H1 (cell line): ENCODE measurements at regions not wholly inside any gene's neighbourhood (a gene's known extent, or its start where the extent isn't known, plus 50 kb on each side); places are given as distances from the start of the nearest gene placed in this dataset.

Source experiments
- CTCF ChIA-PET: fragments of 300-600 bp; sonication (Branson Sonifier 250); formaldehyde crosslinking; loops from one replicate; lab custom pipeline; 2021; ENCODE audit not compliant: partially characterized antibody; lab: Charles Lee
- POLR2A ChIA-PET: fragments of 300-600 bp; sonication (Branson Sonifier 250); formaldehyde crosslinking; loops from one replicate; lab custom pipeline; 2021; ENCODE audit warnings: inconsistent platforms; ENCODE audit not compliant: partially characterized antibody; lab: Charles Lee
- DNase-seq, 2 experiments: peaks; one replicate each; pipeline versions ENCODE4 v3.0.0 to v3.0.0-alpha.2; 2010 to 2022; ENCODE audit warnings: low spot score in 2 of 2, low read depth in 1 of 2, mixed read lengths in 1 of 2
- FAIRE-seq: peaks from 2 replicates; lab custom pipeline; 2011; peaks lifted over from hg19 to GRCh38; lab: Jason Lieb, UNC
- H2AFZ ChIP-seq: 2 replicates; pipeline ENCODE4 v1.8.1; 2012; ENCODE audit warnings: low read length, inconsistent platforms
- H2AK5ac ChIP-seq: 2 replicates; pipeline ENCODE4 v1.6.1; 2013; ENCODE audit warnings: low read depth, low read length
- H2BK120ac ChIP-seq: replicated peaks from 2 replicates; pipeline ENCODE3; 2013; ENCODE audit warnings: low read depth, low read length, inconsistent platforms
- H2BK12ac ChIP-seq: 2 replicates; pipeline ENCODE4 v1.6.1; 2013; ENCODE audit warnings: low read depth, low read length
- H2BK15ac ChIP-seq: 2 replicates; pipeline ENCODE4 v1.6.1; 2013; ENCODE audit warnings: low read length
- H2BK20ac ChIP-seq: 2 replicates; pipeline ENCODE4 v1.6.1; 2013; ENCODE audit warnings: low read length
- H2BK5ac ChIP-seq: 2 replicates; pipeline ENCODE4 v1.6.1; 2013; ENCODE audit warnings: low read depth, low read length
- H3K14ac ChIP-seq: 2 replicates; pipeline ENCODE4 v1.6.1; 2013; ENCODE audit warnings: inconsistent platforms; ENCODE audit not compliant: insufficient read length
- H3K18ac ChIP-seq: 2 replicates; pipeline ENCODE4 v1.6.1; 2013; ENCODE audit warnings: low read length; ENCODE audit errors: extremely low read depth
- H3K23ac ChIP-seq: 2 replicates; pipeline ENCODE4 v1.6.1; 2013; ENCODE audit warnings: inconsistent platforms; ENCODE audit not compliant: insufficient read length
- H3K23me2 ChIP-seq: 2 replicates; pipeline ENCODE4 v1.6.1; 2013; ENCODE audit warnings: low read depth, low read length
- H3K27ac ChIP-seq: 2 replicates; pipeline ENCODE4 v1.6.1; 2011; ENCODE audit warnings: low read depth, low read length, inconsistent platforms
- H3K27me3 ChIP-seq, 4 experiments: replicated peaks in 1 of 4; 1 replicate in 1 of 4; 2 replicates in 3 of 4; pipeline versions ENCODE4 v1.6.1 to v1.8.1; 2011 to 2013; ENCODE audit warnings: low read length in 3 of 4, mild to moderate bottlenecking in 3 of 4, inconsistent platforms in 2 of 4, mixed read lengths in 2 of 4, moderate library complexity in 1 of 4; ENCODE audit not compliant: control insufficient read depth in 3 of 4, insufficient read depth in 3 of 4; ENCODE audit errors: extremely low read depth in 1 of 4
- H3K36me3 ChIP-seq, 4 experiments: 2 replicates each; pipeline versions ENCODE4 v1.6.1 to v1.8.1; 2011 to 2013; ENCODE audit warnings: mild to moderate bottlenecking in 4 of 4, low read length in 3 of 4, moderate library complexity in 2 of 4, control low read depth in 1 of 4, inconsistent platforms in 1 of 4; ENCODE audit not compliant: insufficient read depth in 4 of 4, control insufficient read depth in 2 of 4
- H3K4ac ChIP-seq: replicated peaks from 2 replicates; pipeline ENCODE3; 2013; ENCODE audit warnings: low read length, low read depth, mixed read lengths, inconsistent platforms; ENCODE audit not compliant: insufficient read length
- H3K4me1 ChIP-seq, 4 experiments: replicated peaks in 1 of 4; 1 replicate in 1 of 4; 2 replicates in 3 of 4; pipeline versions ENCODE4 v1.6.1 to v1.8.1; 2011 to 2013; ENCODE audit warnings: low read length in 3 of 4, inconsistent platforms in 2 of 4, mixed read lengths in 1 of 4; ENCODE audit not compliant: insufficient read depth in 4 of 4, control insufficient read depth in 3 of 4
- H3K4me2 ChIP-seq, 2 experiments: 2 replicates each; pipeline versions ENCODE4 v1.6.1 to v1.8.1; 2011 to 2013; ENCODE audit warnings: low read depth in 2 of 2, low read length in 2 of 2, control low read depth in 1 of 2, inconsistent platforms in 1 of 2, mild to moderate bottlenecking in 1 of 2; ENCODE audit not compliant: insufficient read depth in 1 of 2
- H3K4me3 ChIP-seq, 4 experiments: fragments of 200-600, 300-600 bp in 1 of 4; sonication (generic), shearing (Covaris generic), sonication (Bioruptor Twin) in 1 of 4; 2 replicates each; pipeline versions ENCODE4 v1.5.1 to v1.8.1; 2011 to 2016; ENCODE audit warnings: low read length in 4 of 4, low read depth in 3 of 4, control low read depth in 2 of 4, inconsistent platforms in 2 of 4, mild to moderate bottlenecking in 2 of 4, mixed read lengths in 1 of 4, moderate library complexity in 1 of 4; ENCODE audit not compliant: insufficient read depth in 2 of 4; ENCODE audit errors: extremely low read depth in 1 of 4
- H3K56ac ChIP-seq: replicated peaks from 2 replicates; pipeline ENCODE3; 2013; ENCODE audit warnings: low read depth, mild to moderate bottlenecking, mixed read lengths, low read length, inconsistent platforms; ENCODE audit not compliant: insufficient read length
- H3K79me1 ChIP-seq: 2 replicates; pipeline ENCODE4 v1.6.1; 2013; ENCODE audit warnings: low read depth, low read length, control low read depth
- H3K79me2 ChIP-seq, 2 experiments: 2 replicates each; pipeline versions ENCODE4 v1.6.1 to v1.8.1; 2012 to 2013; ENCODE audit warnings: low read length in 2 of 2, mild to moderate bottlenecking in 2 of 2, inconsistent platforms in 1 of 2; ENCODE audit not compliant: insufficient read depth in 2 of 2, control insufficient read depth in 1 of 2
- H3K9ac ChIP-seq, 4 experiments: replicated peaks in 1 of 4; 1 replicate in 1 of 4; 2 replicates in 3 of 4; pipeline versions ENCODE4 v1.6.1 to v1.8.1; 2011 to 2013; ENCODE audit warnings: low read depth in 3 of 4, low read length in 3 of 4, control low read depth in 2 of 4, mild to moderate bottlenecking in 2 of 4, moderate library complexity in 2 of 4, inconsistent platforms in 1 of 4; ENCODE audit errors: extremely low read depth in 1 of 4
- H3K9me3 ChIP-seq, 2 experiments: 2 replicates each; pipeline versions ENCODE4 v1.6.1 to v1.8.1; 2012 to 2013; ENCODE audit warnings: mild to moderate bottlenecking in 2 of 2, moderate library complexity in 2 of 2, control low read depth in 1 of 2, inconsistent platforms in 1 of 2, low read depth in 1 of 2, low read length in 1 of 2, mixed read lengths in 1 of 2; ENCODE audit not compliant: insufficient read depth in 2 of 2
- H4K20me1 ChIP-seq, 2 experiments: replicated peaks in 1 of 2; 2 replicates each; pipeline versions ENCODE3 to v1.8.1; 2011 to 2013; ENCODE audit warnings: inconsistent platforms in 2 of 2, low read length in 2 of 2, mild to moderate bottlenecking in 1 of 2; ENCODE audit not compliant: insufficient read depth in 2 of 2, control insufficient read depth in 1 of 2
- H4K5ac ChIP-seq: 2 replicates; pipeline ENCODE4 v1.6.1; 2013; ENCODE audit warnings: low read length, low read depth, mixed read lengths, inconsistent platforms; ENCODE audit not compliant: insufficient read length
- H4K8ac ChIP-seq: 2 replicates; pipeline ENCODE4 v1.8.0; 2013; ENCODE audit warnings: mild to moderate bottlenecking, moderate library complexity, low read length, inconsistent platforms; ENCODE audit not compliant: insufficient read depth; ENCODE audit errors: extremely low read depth
- H4K91ac ChIP-seq: replicated peaks from 2 replicates; pipeline ENCODE3; 2013; ENCODE audit warnings: low read length, mixed read lengths, inconsistent platforms; ENCODE audit not compliant: insufficient read length
- CEBPB ChIP-seq: IDR thresholded peaks from 2 replicates; pipeline ENCODE4 v1.6.1; 2012; ENCODE audit warnings: low read depth, low read length
- CREB1 ChIP-seq: IDR thresholded peaks from 2 replicates; pipeline ENCODE4 v1.6.1; 2012; ENCODE audit warnings: inconsistent platforms
- EP300 ChIP-seq, 2 experiments: IDR thresholded peaks; 1 replicate in 1 of 2; 2 replicates in 1 of 2; pipeline ENCODE4 v1.6.1; 2011 to 2012; ENCODE audit warnings: low read depth in 2 of 2, low read length in 2 of 2, mild to moderate bottlenecking in 2 of 2, borderline replicate concordance in 1 of 2, inconsistent platforms in 1 of 2, moderate library complexity in 1 of 2
- FOSL1 ChIP-seq: IDR thresholded peaks from 2 replicates; pipeline ENCODE4 v1.6.1; 2011; ENCODE audit warnings: mild to moderate bottlenecking, low read depth, low read length, moderate library complexity; ENCODE audit not compliant: insufficient read depth
- KDM5A ChIP-seq: fragments of 200-600 bp; IDR thresholded peaks from 2 replicates; pipeline ENCODE4 v1.7.1; 2012; ENCODE audit warnings: mild to moderate bottlenecking, low read length, inconsistent platforms, mixed read lengths
- RFX5 ChIP-seq: IDR thresholded peaks from 2 replicates; pipeline ENCODE4 v1.6.1; 2011; ENCODE audit warnings: low read depth, low read length, improper control_type of control experiment, borderline replicate concordance
- SAP30 ChIP-seq: fragments of 300-600 bp; sonication (generic); IDR thresholded peaks from 2 replicates; pipeline ENCODE4 v1.7.1; 2012; ENCODE audit warnings: low read length, moderate library complexity, mild to moderate bottlenecking, inconsistent platforms; ENCODE audit not compliant: insufficient read depth, insufficient replicate concordance
- SRF ChIP-seq: IDR thresholded peaks from 2 replicates; pipeline ENCODE4 v1.6.1; 2011; ENCODE audit warnings: mild to moderate bottlenecking, low read depth, low read length, moderate library complexity
- TAF1 ChIP-seq: IDR thresholded peaks from 2 replicates; pipeline ENCODE4 v1.6.1; 2011; ENCODE audit warnings: mild to moderate bottlenecking, low read depth, low read length
- TAF7 ChIP-seq: optimal IDR thresholded peaks from 2 replicates; pipeline ENCODE3; 2011; ENCODE audit warnings: low read depth, mild to moderate bottlenecking, inconsistent platforms, low read length, moderate library complexity, borderline replicate concordance
- TCF12 ChIP-seq: IDR thresholded peaks from 2 replicates; pipeline ENCODE4 v1.6.1; 2011; ENCODE audit warnings: low read depth, mild to moderate bottlenecking, low read length
- WGBS, 2 experiments: shearing (Covaris generic) in 1 of 2; methylation state at CpG; one replicate each; pipeline versions ENCODE4 v1.1.6 to v1.1.7; 2013 to 2015; ENCODE audit warnings: low lambda C conversion rate in 2 of 2, mixed read lengths in 2 of 2, inconsistent platforms in 1 of 2, low coverage in 1 of 2, missing lambda C conversion rate in 1 of 2; ENCODE audit not compliant: insufficient replicate concordance in 2 of 2, insufficient coverage in 1 of 2, insufficient read length in 1 of 2; ENCODE audit errors: extremely low coverage in 1 of 2, missing lambda C conversion rate in 1 of 2; 5-methylcytosine and 5-hydroxymethylcytosine counted together
- TF ChIP-seq, protein P1 (sequence below): IDR thresholded peaks from 2 replicates; pipeline ENCODE4 v1.6.1; 2011; ENCODE audit warnings: low read length, improper control_type of control experiment
- TF ChIP-seq, protein P2 (sequence below): IDR thresholded peaks from 2 replicates; pipeline ENCODE4 v1.6.1; 2012; ENCODE audit warnings: inconsistent platforms

DNA sequence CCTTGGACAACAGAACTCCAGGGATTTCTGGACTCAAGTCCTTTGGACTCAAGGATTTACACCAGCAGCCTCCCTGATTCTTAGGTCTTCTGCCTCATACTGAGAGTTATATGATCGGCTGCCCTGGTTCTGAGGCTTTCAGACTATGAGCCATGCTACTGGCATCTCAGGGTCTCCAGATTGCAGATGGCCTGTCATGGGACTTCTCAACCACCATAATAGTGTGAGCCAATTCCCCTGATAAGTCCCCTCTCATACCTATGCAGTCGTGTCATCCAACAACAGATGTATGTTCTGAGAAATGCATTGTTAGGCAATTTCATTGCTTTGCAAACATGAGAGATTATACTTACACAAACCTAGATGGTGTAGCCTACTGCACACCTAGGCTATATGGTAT is 61.4 kb upstream of the MSTN start:
- Histone ChIP-seq H3K23ac (no peak overlapping the region), H3K4ac (no peak overlapping the region), H2BK20ac (no peak overlapping the region), H3K36me3 (no peaks in the 10 kb centered on the region), H2BK12ac (no peak overlapping the region), H3K14ac (no peak overlapping the region), H2BK15ac (no peak overlapping the region), H4K5ac (no peak overlapping the region), H3K27ac (no peak overlapping the region), H4K91ac (no peak overlapping the region), H3K56ac (no peak overlapping the region), H4K8ac (no peak overlapping the region)
- 82% methylated on average over 2 of the region's 2 CpGs; no CpG with 5 or more reads in 1 of the 2 experiments for WGBS, 2 experiments
- FAIRE-seq, result no peak
- TF ChIP-seq EP300 (IDR thresholded peaks at IDR 0.05; ENCODE audit: borderline replicate concordance in 1 of 2, low read depth in 2 of 2, low read length in 2 of 2), result no peak
- TF ChIP-seq FOSL1, result no peak
- no peak for TF ChIP-seq CREB1
- TF ChIP-seq TAF7, result no peak
- no peak for TF ChIP-seq SRF
- no peak for TF ChIP-seq RFX5
- TF ChIP-seq, protein P1, sequence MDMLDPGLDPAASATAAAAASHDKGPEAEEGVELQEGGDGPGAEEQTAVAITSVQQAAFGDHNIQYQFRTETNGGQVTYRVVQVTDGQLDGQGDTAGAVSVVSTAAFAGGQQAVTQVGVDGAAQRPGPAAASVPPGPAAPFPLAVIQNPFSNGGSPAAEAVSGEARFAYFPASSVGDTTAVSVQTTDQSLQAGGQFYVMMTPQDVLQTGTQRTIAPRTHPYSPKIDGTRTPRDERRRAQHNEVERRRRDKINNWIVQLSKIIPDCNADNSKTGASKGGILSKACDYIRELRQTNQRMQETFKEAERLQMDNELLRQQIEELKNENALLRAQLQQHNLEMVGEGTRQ, result no peak
- TF ChIP-seq TAF1, result no peak
- no peak for TF ChIP-seq TCF12
- TF ChIP-seq KDM5A, result no peak
- no peak for TF ChIP-seq CEBPB
- TF ChIP-seq, protein P2, sequence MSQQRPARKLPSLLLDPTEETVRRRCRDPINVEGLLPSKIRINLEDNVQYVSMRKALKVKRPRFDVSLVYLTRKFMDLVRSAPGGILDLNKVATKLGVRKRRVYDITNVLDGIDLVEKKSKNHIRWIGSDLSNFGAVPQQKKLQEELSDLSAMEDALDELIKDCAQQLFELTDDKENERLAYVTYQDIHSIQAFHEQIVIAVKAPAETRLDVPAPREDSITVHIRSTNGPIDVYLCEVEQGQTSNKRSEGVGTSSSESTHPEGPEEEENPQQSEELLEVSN, result no peak
- TF ChIP-seq SAP30, result no peak
- TF ChIP-seq, all 59 proteins: peak for 0
- Histone ChIP-seq H2AFZ (no peak overlapping the region), H3K9me3 (no peaks in the 10 kb centered on the region), H3K4me3 (no peak overlapping the region), H3K79me2 (no peaks in the 10 kb centered on the region), H2BK5ac (no peak overlapping the region), H3K79me1 (no peaks in the 10 kb centered on the region), H2BK120ac (no peak overlapping the region), H4K20me1 (no peaks in the 10 kb centered on the region), H2AK5ac (no peak overlapping the region), H3K23me2 (0 out of 2 replicates have a peak, but pooled peaks cover 2% of the 10 kb centered on the region), H3K4me2 (no peak overlapping the region), H3K9ac (no peak overlapping the region), H3K27me3 (no peaks in the 10 kb centered on the region), H3K18ac (no peak overlapping the region), H3K4me1 (peaks cover 2 to 9% (median 4%) of the 10 kb centered on the region in 4 experiments; a peak in 5 of 7 replicates)
- POLR2A ChIA-PET, result no interaction called here
- CTCF ChIA-PET, result interaction anchor here (0.9 to 1.0 kb wide), 2 partner anchors 15 to 154 kb away, joined by 3 to 4 read pairs; no protein-coding TSS in a partner anchor
- no peak for DNase-seq
